DOHH2 (cell line): ENCODE measurements at regions not wholly inside any gene's neighbourhood (a gene's known extent, or its start where the extent isn't known, plus 50 kb on each side); places are given as distances from the start of the nearest gene placed in this dataset.

Experiments
- H3F3A ChIP-seq: fragments of 200-600 bp; sonication (generic), shearing (Covaris generic); 2 replicates; pipeline ENCODE4 v1.6.0; 2016; ENCODE audit warnings: antibody characterized with exemption, mild to moderate bottlenecking; ENCODE audit not compliant: control insufficient read depth, insufficient read depth
- H3K27ac ChIP-seq: fragments of 200-600 bp; sonication (generic); 2 replicates; pipeline ENCODE4 v1.5.1; 2014; ENCODE audit warnings: low read depth, mild to moderate bottlenecking, low read length, moderate library complexity
- H3K27me3 ChIP-seq: fragments of 200-600 bp; sonication (generic); 2 replicates; pipeline ENCODE4 v1.6.1; 2014; ENCODE audit warnings: mild to moderate bottlenecking, low read length, mixed read lengths; ENCODE audit not compliant: control insufficient read depth
- H3K36me3 ChIP-seq: fragments of 200-600 bp; sonication (generic); 2 replicates; pipeline ENCODE4 v1.6.1; 2014; ENCODE audit warnings: mild to moderate bottlenecking, low read length, moderate library complexity, mixed read lengths; ENCODE audit not compliant: control insufficient read depth
- H3K4me1 ChIP-seq: fragments of 200-600 bp; sonication (generic); 2 replicates; pipeline ENCODE4 v1.6.1; 2014; ENCODE audit warnings: mild to moderate bottlenecking, low read length, mixed read lengths; ENCODE audit not compliant: control insufficient read depth
- H3K4me2 ChIP-seq: fragments of 200-600 bp; sonication (generic); 2 replicates; pipeline ENCODE4 v1.6.0; 2014; ENCODE audit warnings: mild to moderate bottlenecking, low read length, moderate library complexity
- H3K4me3 ChIP-seq: fragments of 200-600 bp; sonication (generic); 2 replicates; pipeline ENCODE4 v1.5.1; 2014; ENCODE audit warnings: mild to moderate bottlenecking, low read length, mixed read lengths
- H3K79me2 ChIP-seq: fragments of 200-600 bp; sonication (generic); 2 replicates; pipeline ENCODE4 v1.6.1; 2014; ENCODE audit warnings: mild to moderate bottlenecking, low read length, mixed read lengths; ENCODE audit not compliant: control insufficient read depth
- H3K9me2 ChIP-seq: fragments of 200-600 bp; sonication (generic); replicated peaks from 2 replicates; pipeline ENCODE4 v1.6.1; 2014; ENCODE audit warnings: mild to moderate bottlenecking, low read length, mixed read lengths; ENCODE audit not compliant: control insufficient read depth
- H3K9me3 ChIP-seq: fragments of 200-600 bp; sonication (generic); 2 replicates; pipeline ENCODE4 v1.6.1; 2014; ENCODE audit warnings: antibody characterized with exemption, low read length, mixed read lengths; ENCODE audit not compliant: control insufficient read depth, insufficient read depth
- H4K20me1 ChIP-seq: fragments of 200-600 bp; sonication (generic); 2 replicates; pipeline ENCODE4 v1.6.0; 2014; ENCODE audit warnings: low read depth, mild to moderate bottlenecking, antibody characterized with exemption, low read length, moderate library complexity; ENCODE audit not compliant: control insufficient read depth, insufficient read depth
- CTCF ChIP-seq: fragments of 200-600 bp; sonication (generic); IDR thresholded peaks from one replicate; pipeline ENCODE4 v1.5.1; 2014; ENCODE audit warnings: antibody characterized with exemption, mild to moderate bottlenecking, low read depth, low read length; ENCODE audit not compliant: poor library complexity, severe bottlenecking
- EZH2phosphoT487 ChIP-seq: fragments of 200-600 bp; sonication (generic); IDR thresholded peaks from 2 replicates; pipeline ENCODE4 v1.6.1; 2017; ENCODE audit warnings: borderline replicate concordance, mild to moderate bottlenecking, antibody characterized with exemption, low read length, moderate library complexity, mixed read lengths

GRCh38 chr13:50629497-50629896 lies 214.0 kb downstream of the DLEU7 start:
- H3K9me2 ChIP-seq = no peaks in the 10 kb centered on the region
- H3F3A ChIP-seq = no peaks in the 10 kb centered on the region
- H3K4me2 ChIP-seq = no peak overlapping the region
- TF ChIP-seq EZH2phosphoT487 = no peak
- H3K9me3 ChIP-seq = no peaks in the 10 kb centered on the region
- H3K27ac ChIP-seq = no peak overlapping the region
- H4K20me1 ChIP-seq = no peaks in the 10 kb centered on the region
- H3K27me3 ChIP-seq = no peaks in the 10 kb centered on the region
- H3K4me1 ChIP-seq = no peaks in the 10 kb centered on the region; the same call in 1 of the 2 replicates
- H3K4me3 ChIP-seq = no peak overlapping the region
- H3K79me2 ChIP-seq = no peaks in the 10 kb centered on the region
- no peaks in the 10 kb centered on the region for H3K36me3 ChIP-seq

- Histone ChIP-seq H4K20me1 (no peaks in the 10 kb centered on the region), H3K4me2 (no peak overlapping the region)
Measured at GRCh38 chr13:50629966-50630365, 213.5 kb downstream of the DLEU7 start.

DNA sequence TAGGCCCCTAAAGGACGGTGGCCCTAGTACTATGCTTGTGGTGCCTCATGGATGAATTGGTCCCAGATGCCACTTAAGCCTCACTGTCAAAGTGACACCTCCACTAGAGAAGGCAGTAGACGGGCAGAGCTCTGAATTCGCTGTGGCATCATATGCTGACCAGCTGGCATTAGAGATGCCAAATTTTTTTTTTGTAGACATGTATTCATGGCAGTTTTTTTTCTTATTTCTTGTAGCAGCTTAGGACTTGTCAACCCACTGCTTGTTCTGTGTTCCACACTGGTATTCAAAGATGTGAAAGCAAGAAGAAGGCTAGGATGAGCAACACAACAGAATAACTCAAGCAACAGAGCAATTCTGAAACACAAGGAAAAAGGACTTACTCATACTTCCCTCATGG lies 212.5 kb downstream of the DLEU7 start:
- H4K20me1 ChIP-seq = no peaks in the 10 kb centered on the region
- no peak overlapping the region for H3K27ac ChIP-seq
- no peaks in the 10 kb centered on the region for H3K9me3 ChIP-seq
- TF ChIP-seq CTCF = no peak
- no peak for TF ChIP-seq EZH2phosphoT487
- H3K79me2 ChIP-seq = no peaks in the 10 kb centered on the region
- H3K4me1 ChIP-seq = peaks cover 9% of the 10 kb centered on the region
- H3F3A ChIP-seq = no peaks in the 10 kb centered on the region
- H3K4me2 ChIP-seq = no peak overlapping the region
- no peaks in the 10 kb centered on the region for H3K9me2 ChIP-seq
- no peak overlapping the region for H3K4me3 ChIP-seq
- no peaks in the 10 kb centered on the region for H3K27me3 ChIP-seq
- H3K36me3 ChIP-seq = no peaks in the 10 kb centered on the region

More at GRCh38 chr13:50629966-50630365, 213.5 kb downstream of the DLEU7 start:
- TF ChIP-seq EZH2phosphoT487 = no peak
- no peak for TF ChIP-seq CTCF
- Histone ChIP-seq H3K9me2 (no peaks in the 10 kb centered on the region), H3K36me3 (no peaks in the 10 kb centered on the region), H3K4me1 (no peaks in the 10 kb centered on the region; the same call in none of the 2 replicates), H3K79me2 (no peaks in the 10 kb centered on the region), H3K27ac (no peak overlapping the region), H3F3A (no peaks in the 10 kb centered on the region), H3K4me3 (no peak overlapping the region), H3K27me3 (no peaks in the 10 kb centered on the region), H3K9me3 (no peaks in the 10 kb centered on the region)

DNA sequence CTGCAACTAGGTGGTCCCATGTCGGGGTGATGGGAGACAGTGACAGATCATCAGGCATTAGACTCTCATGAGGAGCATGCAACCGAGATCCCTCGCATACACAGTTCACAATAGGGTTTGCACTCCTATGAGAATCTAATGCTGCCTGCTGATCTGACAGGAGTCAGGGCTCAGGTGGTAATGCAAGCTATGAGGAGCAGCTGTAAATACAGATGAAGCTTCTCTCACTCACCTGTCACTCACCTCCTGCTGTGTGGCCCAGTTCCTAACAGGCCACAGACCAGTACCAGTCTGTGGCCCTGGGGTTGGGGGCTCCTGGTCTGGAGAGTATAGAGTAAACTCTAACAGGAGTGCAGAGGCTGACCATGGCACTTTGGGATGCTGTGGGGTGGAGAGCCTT lies 209.2 kb downstream of the DLEU7 start:
- Histone ChIP-seq H3K4me2 (no peak overlapping the region), H3K4me3 (no peak overlapping the region), H3K27ac (no peak overlapping the region), H3K4me1 (peaks cover 15% of the 10 kb centered on the region), H3K9me2 (no peaks in the 10 kb centered on the region), H3K36me3 (no peaks in the 10 kb centered on the region), H3K9me3 (no peaks in the 10 kb centered on the region), H4K20me1 (no peaks in the 10 kb centered on the region), H3K27me3 (no peaks in the 10 kb centered on the region), H3K79me2 (no peaks in the 10 kb centered on the region), H3F3A (no peaks in the 10 kb centered on the region)
- no peak for TF ChIP-seq EZH2phosphoT487
- no peak for TF ChIP-seq CTCF
